HCT116 (cell line): ENCODE measurements at regions not wholly inside any gene's neighbourhood (a gene's known extent, or its start where the extent isn't known, plus 50 kb on each side); places are given as distances from the start of the nearest gene placed in this dataset.

ENCODE experiments used
- ATAC-seq: fragments of 200-7000 bp; cut with Tn5 transposase; 2 replicates; pipeline ENCODE4 v1.9.1; 2020; ENCODE audit warnings: mild to moderate bottlenecking, moderate library complexity
- BruUV-seq: library from RNA; stranded (reverse); fragments of 400-500 nt; replicated peaks from 2 replicates; lab custom pipeline; 2021; lab: Mats Ljungman, UMichigan
- CTCF ChIA-PET: fragments of 300-600 bp; sonication (Branson Sonifier 250); formaldehyde crosslinking; loops from one replicate; lab custom pipeline; 2021; ENCODE audit warnings: antibody characterized with exemption; lab: Charles Lee
- POLR2A ChIA-PET: fragments of 300-600, 350-600 bp; sonication (Branson Sonifier 250); formaldehyde crosslinking; loops from one replicate; lab custom pipeline; 2021; ENCODE audit warnings: antibody characterized with exemption; lab: Charles Lee
- RAD21 ChIA-PET, 2 experiments: fragments of 300-600 bp; sonication (Branson Sonifier 250); formaldehyde crosslinking; loops; one replicate each; lab custom pipeline; 2023; ENCODE audit warnings: low total read pairs in 2 of 2; ENCODE audit not compliant: uncharacterized antibody in 2 of 2, unreplicated experiment in 2 of 2, low non-redundant PET in 1 of 2; lab: Charles Lee
- DNase-seq: peaks from one replicate; pipeline ENCODE4 v3.0.0-alpha.2; 2010; ENCODE audit warnings: low read depth, low spot score
- H2AFZ ChIP-seq: fragments of 200-600 bp; shearing (Covaris generic), sonication (generic); 2 replicates; pipeline ENCODE4 v1.6.1; 2017; ENCODE audit warnings: low read depth, mixed run types, mixed read lengths, antibody characterized with exemption, low read length; ENCODE audit not compliant: poor library complexity, severe bottlenecking
- H3K27ac ChIP-seq: 2 replicates; pipeline ENCODE4 v1.5.1; 2012; ENCODE audit warnings: low read depth, low read length
- H3K27me3 ChIP-seq: fragments of 200-600 bp; sonication (generic); 2 replicates; pipeline ENCODE4 v1.6.1; 2016; ENCODE audit warnings: mixed run types, low read length, mixed read lengths; ENCODE audit not compliant: insufficient read depth
- H3K36me3 ChIP-seq, 2 experiments: fragments of 200-500 bp in 1 of 2; fragments of 200-600 bp in 1 of 2; sonication (Bioruptor generic) in 1 of 2; sonication (generic) in 1 of 2; 2 replicates each; pipeline versions ENCODE4 v1.5.1 to v1.6.1; 2014 to 2016; ENCODE audit warnings: low read length in 2 of 2, inconsistent platforms in 1 of 2, mixed read lengths in 1 of 2, mixed run types in 1 of 2; ENCODE audit not compliant: insufficient read depth in 2 of 2, control insufficient read depth in 1 of 2
- H3K4me1 ChIP-seq, 2 experiments: fragments of 200-600 bp in 1 of 2; sonication (generic) in 1 of 2; 2 replicates each; pipeline versions ENCODE4 v1.5.1 to v1.6.1; 2012 to 2017; ENCODE audit warnings: low read length in 2 of 2, inconsistent platforms in 1 of 2, mild to moderate bottlenecking in 1 of 2, mixed read lengths in 1 of 2, mixed run types in 1 of 2, moderate library complexity in 1 of 2; ENCODE audit not compliant: insufficient read depth in 2 of 2, control insufficient read depth in 1 of 2
- H3K4me2 ChIP-seq: fragments of 200-600 bp; sonication (generic); 2 replicates; pipeline ENCODE4 v1.6.1; 2017; ENCODE audit warnings: mixed run types, low read length, mixed read lengths
- H3K4me3 ChIP-seq, 2 experiments: fragments of 200-600 bp in 1 of 2; sonication (generic) in 1 of 2; replicated peaks in 1 of 2; 2 replicates each; pipeline ENCODE4 v1.5.1; 2011 to 2016; ENCODE audit warnings: low read length in 2 of 2, control low read depth in 1 of 2, low read depth in 1 of 2, mild to moderate bottlenecking in 1 of 2, mixed read lengths in 1 of 2, mixed run types in 1 of 2
- H3K79me2 ChIP-seq: fragments of 200-600 bp; sonication (generic); 2 replicates; pipeline ENCODE4 v1.6.1; 2017; ENCODE audit warnings: mild to moderate bottlenecking, mixed run types, low read length, moderate library complexity, mixed read lengths; ENCODE audit not compliant: insufficient read depth
- H3K9ac ChIP-seq: fragments of 200-600 bp; sonication (generic); 2 replicates; pipeline ENCODE4 v1.6.1; 2016; ENCODE audit warnings: low read length, mixed read lengths
- H3K9me2 ChIP-seq: fragments of 200-600 bp; sonication (generic), shearing (Covaris generic); 2 replicates; pipeline ENCODE4 v1.6.1; 2017; ENCODE audit warnings: mixed run types, mild to moderate bottlenecking, moderate library complexity; ENCODE audit not compliant: insufficient read depth
- H3K9me3 ChIP-seq, 2 experiments: fragments of 200-500 bp in 1 of 2; fragments of 200-600 bp in 1 of 2; sonication (Bioruptor generic) in 1 of 2; sonication (generic) in 1 of 2; 2 replicates each; pipeline ENCODE4 v1.6.1; 2014 to 2017; ENCODE audit warnings: low read length in 2 of 2, mixed read lengths in 2 of 2, inconsistent platforms in 1 of 2, low read depth in 1 of 2, mild to moderate bottlenecking in 1 of 2, mixed run types in 1 of 2, moderate library complexity in 1 of 2; ENCODE audit not compliant: control insufficient read depth in 1 of 2, insufficient read depth in 1 of 2
- H4K20me1 ChIP-seq: fragments of 200-600 bp; sonication (generic), shearing (Covaris generic); 2 replicates; pipeline ENCODE4 v1.6.1; 2017; ENCODE audit warnings: mixed run types, mild to moderate bottlenecking, moderate library complexity; ENCODE audit not compliant: insufficient read depth
- CBX3 ChIP-seq: IDR thresholded peaks from 2 replicates; pipeline ENCODE4 v1.6.1; 2012; ENCODE audit warnings: low read depth
- CEBPB ChIP-seq: IDR thresholded peaks from 2 replicates; pipeline ENCODE4 v1.6.1; 2012; ENCODE audit warnings: low read depth
- CTCF ChIP-seq, 3 experiments: fragments of 200-600 bp in 1 of 3; sonication (generic) in 1 of 3; IDR thresholded peaks in 2 of 3; conservative IDR thresholded peaks in 1 of 3; 2 replicates each; pipeline ENCODE4 v1.5.1; 2012 to 2017; ENCODE audit warnings: low read depth in 2 of 3, low read length in 2 of 3, antibody characterized with exemption in 1 of 3, borderline replicate concordance in 1 of 3, control low read depth in 1 of 3, mild to moderate bottlenecking in 1 of 3, mixed read lengths in 1 of 3, mixed run types in 1 of 3, moderate library complexity in 1 of 3; ENCODE audit not compliant: insufficient read depth in 1 of 3
- EGR1 ChIP-seq: IDR thresholded peaks from 2 replicates; pipeline ENCODE4 v1.6.1; 2012; ENCODE audit warnings: low read depth
- ELF1 ChIP-seq: IDR thresholded peaks from 2 replicates; pipeline ENCODE4 v1.6.1; 2012; ENCODE audit warnings: low read depth, borderline replicate concordance
- EZH2 ChIP-seq: fragments of 200-600 bp; sonication (generic); IDR thresholded peaks from 2 replicates; pipeline ENCODE4 v1.6.1; 2017; ENCODE audit warnings: antibody characterized with exemption, mixed run types
- FOSL1 ChIP-seq: IDR thresholded peaks from 2 replicates; pipeline ENCODE4 v1.6.1; 2012; ENCODE audit warnings: low read depth
- JUND ChIP-seq: IDR thresholded peaks from 2 replicates; pipeline ENCODE4 v1.6.1; 2012
- MAX ChIP-seq: IDR thresholded peaks from 2 replicates; pipeline ENCODE4 v1.6.1; 2012
- POLR2AphosphoS5 ChIP-seq: IDR thresholded peaks from 2 replicates; pipeline ENCODE4 v1.6.1; 2011; ENCODE audit warnings: mild to moderate bottlenecking, low read depth, low read length, moderate library complexity
- RAD21 ChIP-seq: IDR thresholded peaks from 2 replicates; pipeline ENCODE4 v1.6.1; 2012; ENCODE audit warnings: low read depth, mild to moderate bottlenecking
- REST ChIP-seq: IDR thresholded peaks from 2 replicates; pipeline ENCODE4 v1.6.1; 2012; ENCODE audit warnings: low read depth
- SIN3A ChIP-seq: IDR thresholded peaks from 2 replicates; pipeline ENCODE4 v1.6.1; 2012; ENCODE audit warnings: low read depth
- SP1 ChIP-seq: IDR thresholded peaks from 2 replicates; pipeline ENCODE4 v1.6.1; 2012; ENCODE audit warnings: low read depth
- SRF ChIP-seq: IDR thresholded peaks from 2 replicates; pipeline ENCODE4 v1.6.1; 2012; ENCODE audit warnings: low read depth
- TCF7L2 ChIP-seq: IDR thresholded peaks from 2 replicates; pipeline ENCODE4 v1.7.0; 2011; ENCODE audit warnings: borderline replicate concordance, inconsistent platforms; ENCODE audit not compliant: insufficient read depth, insufficient read length; ENCODE audit errors: extremely low read depth
- YY1 ChIP-seq: IDR thresholded peaks from 2 replicates; pipeline ENCODE4 v1.6.1; 2011; ENCODE audit warnings: low read length, low read depth, moderate library complexity, mild to moderate bottlenecking; ENCODE audit not compliant: insufficient replicate concordance; ENCODE audit errors: extremely low read depth
- ZBTB33 ChIP-seq: IDR thresholded peaks from 2 replicates; pipeline ENCODE4 v1.6.1; 2011; ENCODE audit warnings: mild to moderate bottlenecking, low read length, moderate library complexity; ENCODE audit not compliant: insufficient replicate concordance; ENCODE audit errors: extremely low read depth
- ZNF274 ChIP-seq: fragments of 200-500 bp; sonication (Bioruptor generic); IDR thresholded peaks from 2 replicates; pipeline ENCODE4 v1.6.1; 2014; ENCODE audit warnings: mild to moderate bottlenecking, low read depth, low read length, inconsistent platforms
- intact Hi-C: fragments of 100-400 bp; cut with micrococcal nuclease; formaldehyde crosslinking; loops from 2 replicates; pipeline ENCODE4 v1.10.0; 2022

- no peak overlapping the region for H3K9ac ChIP-seq
- H3K4me3 ChIP-seq, result no peak overlapping the region
- no peaks in the 10 kb centered on the region for H3K27me3 ChIP-seq
- no peak for TF ChIP-seq FOSL1
- no peak for TF ChIP-seq CTCF (IDR thresholded peaks at IDR 0.05 in 2 of 3, conservative IDR thresholded peaks at IDR 0.05 in 1 of 3; ENCODE audit: borderline replicate concordance in 1 of 3, insufficient read depth in 1 of 3, low read depth in 2 of 3, low read length in 2 of 3)
- TF ChIP-seq EGR1, result no peak
- TF ChIP-seq SRF, result no peak
- no peak for TF ChIP-seq ELF1
- no peak for TF ChIP-seq YY1
- no peak for TF ChIP-seq POLR2AphosphoS5
- no peak for TF ChIP-seq MAX
- no peak for TF ChIP-seq CBX3
- TF ChIP-seq ZBTB33, result no peak
- no peak for TF ChIP-seq SIN3A
- TF ChIP-seq ZNF274, result no peak
- TF ChIP-seq TCF7L2, result no peak
- TF ChIP-seq JUND, result no peak
- TF ChIP-seq CEBPB, result no peak
- no peak for TF ChIP-seq SP1
- TF ChIP-seq REST, result no peak
- no peak for TF ChIP-seq EZH2
- no peak for TF ChIP-seq RAD21
- RAD21 ChIA-PET, result no interaction called here
- ATAC-seq (no peak), DNase-seq (no peak)
- peaks cover 4 to 8% of the 10 kb centered on the region in 2 experiments; a peak in 2 of 4 replicates for H3K9me3 ChIP-seq
- H3K79me2 ChIP-seq, result no peaks in the 10 kb centered on the region
- H2AFZ ChIP-seq, result no peak overlapping the region
- H3K27ac ChIP-seq, result no peak overlapping the region
- no peaks in the 10 kb centered on the region for H3K9me2 ChIP-seq
- H3K4me2 ChIP-seq, result no peak overlapping the region
- no TSS peak for BruUV-seq
- H4K20me1 ChIP-seq, result no peaks in the 10 kb centered on the region
- intact Hi-C loops, result no loop called here
- H3K36me3 ChIP-seq, result no peaks in the 10 kb centered on the region
- POLR2A ChIA-PET, result no interaction called here
- no peaks in the 10 kb centered on the region for H3K4me1 ChIP-seq
- CTCF ChIA-PET, result no interaction called here
These were observed 234.7 kb downstream of the TSHZ3 start for GRCh38 chr19:31114585-31114984.
